Activated naive CD8-positive, alpha-beta T cell treated with anti-CD3 and anti-CD28 coated beads, Interleukin-2, amount 10 ng/mL, durations not matched to agents 7 days and 5 days (primary cell): ENCODE measurements at regions not wholly inside any gene's neighbourhood (a gene's known extent, or its start where the extent isn't known, plus 50 kb on each side); places are given as distances from the start of the nearest gene placed in this dataset.

Experiments
- ATAC-seq: fragments of 150-1000 bp; cut with Tn5 transposase; one replicate; pipeline ENCODE4 v1.10.0; 2021; ENCODE audit warnings: low read depth, moderate library complexity
- POLR2A ChIA-PET: fragments of 350-600 bp; sonication (Branson Sonifier 250); formaldehyde crosslinking; loops from one replicate; lab custom pipeline; 2021; ENCODE audit warnings: antibody characterized with exemption; lab: Charles Lee
- DNase-seq: peaks from one replicate; pipeline ENCODE4 v3.0.0; 2021
- H3K27ac Mint-ChIP-seq: one replicate; pipeline ENCODE4 v1.8.0; 2022; ENCODE audit warnings: mild to moderate bottlenecking, mixed read lengths
- H3K27me3 Mint-ChIP-seq: one replicate; pipeline ENCODE4 v1.8.0; 2022; ENCODE audit warnings: mild to moderate bottlenecking, moderate library complexity, mixed read lengths
- H3K36me3 Mint-ChIP-seq: one replicate; pipeline ENCODE4 v1.8.0; 2021; ENCODE audit warnings: mild to moderate bottlenecking, mixed read lengths
- H3K4me1 Mint-ChIP-seq: one replicate; pipeline ENCODE4 v1.8.0; 2021; ENCODE audit warnings: mixed read lengths
- H3K4me3 Mint-ChIP-seq: one replicate; pipeline ENCODE4 v1.8.0; 2022; ENCODE audit warnings: mild to moderate bottlenecking, moderate library complexity, mixed read lengths
- H3K9me3 Mint-ChIP-seq: one replicate; pipeline ENCODE4 v1.8.0; 2021; ENCODE audit warnings: mixed read lengths

DNA sequence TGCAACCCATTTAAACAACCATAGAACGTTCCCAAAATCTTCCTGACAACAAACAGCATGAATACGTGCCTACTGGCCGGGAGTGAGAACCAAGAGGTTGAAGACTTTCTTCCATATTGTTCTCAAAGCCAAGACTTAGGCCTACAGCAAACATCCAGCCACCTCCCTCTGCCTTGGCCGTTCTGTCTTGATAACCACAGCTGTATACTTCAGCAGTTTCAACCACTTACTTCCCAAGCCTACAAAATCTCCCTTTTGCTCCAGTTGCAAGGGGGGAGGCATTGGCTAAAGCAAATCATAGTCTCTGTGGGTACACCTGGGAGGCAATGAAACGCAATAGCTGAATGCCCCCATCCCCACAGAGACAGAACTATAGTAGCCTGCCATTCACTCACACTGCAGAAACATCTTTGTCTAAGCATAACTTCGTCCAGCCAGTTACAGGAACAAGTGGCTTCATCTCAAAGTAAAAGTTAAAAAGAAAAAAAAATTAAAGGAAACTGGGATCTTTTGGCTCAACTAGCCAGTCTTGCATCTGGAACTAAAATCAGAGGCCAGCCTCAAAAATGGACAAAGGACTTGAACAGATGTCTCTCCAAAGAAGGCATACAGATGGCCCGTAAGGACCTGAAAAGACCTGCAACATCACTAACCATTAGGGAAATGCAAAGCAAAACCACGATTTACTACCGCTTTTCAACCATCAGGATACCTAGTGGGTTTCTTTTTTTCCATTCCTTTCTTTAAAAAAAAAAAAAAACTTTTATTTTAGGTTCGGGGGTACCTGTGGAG lies 186.0 kb downstream of the PSMG1 start:
- H3K36me3 Mint-ChIP-seq, result no peaks in the 10 kb centered on the region
- no peaks in the 10 kb centered on the region for H3K9me3 Mint-ChIP-seq
- POLR2A ChIA-PET, result no interaction called here
- H3K4me3 Mint-ChIP-seq, result no peak overlapping the region
- ATAC-seq (no peak), DNase-seq (no peak)
- H3K27me3 Mint-ChIP-seq, result peaks cover 6% of the 10 kb centered on the region
- H3K27ac Mint-ChIP-seq, result no peak overlapping the region
- peaks cover 10% of the 10 kb centered on the region for H3K4me1 Mint-ChIP-seq

- Mint-ChIP-seq H3K9me3 (no peaks in the 10 kb centered on the region), H3K27me3 (peaks cover 6% of the 10 kb centered on the region), H3K36me3 (no peaks in the 10 kb centered on the region), H3K4me3 (no peak overlapping the region), H3K4me1 (peaks cover 10% of the 10 kb centered on the region), H3K27ac (no peak overlapping the region)
- no peak for DNase-seq
- ATAC-seq, result no peak
- POLR2A ChIA-PET, result no interaction called here
Measured at GRCh38 chr21:38996355-38996754, 186.9 kb downstream of the PSMG1 start.

DNA sequence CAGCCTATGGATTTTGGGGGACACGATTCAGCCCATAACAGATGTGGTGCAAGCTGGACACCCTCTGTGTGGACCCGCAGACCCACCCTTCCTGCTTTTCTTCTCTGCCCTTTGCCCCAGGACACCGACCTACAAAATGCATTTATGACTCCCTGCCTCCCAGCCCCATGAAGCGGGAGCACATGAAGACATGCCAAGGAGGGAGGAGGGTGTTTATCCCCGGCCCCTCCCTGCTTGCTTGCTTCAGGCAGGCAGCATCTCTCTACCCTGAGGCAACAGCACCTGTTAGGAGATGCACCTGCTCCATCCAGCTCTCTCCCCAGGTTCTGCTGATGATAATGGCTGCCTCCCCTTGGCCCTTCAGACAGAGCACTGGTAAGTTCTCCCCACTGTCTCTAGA lies 187.5 kb downstream of the PSMG1 start:
- peaks cover 6% of the 10 kb centered on the region for H3K27me3 Mint-ChIP-seq
- ATAC-seq, result no peak
- no peaks in the 10 kb centered on the region for H3K9me3 Mint-ChIP-seq
- no peak overlapping the region for H3K27ac Mint-ChIP-seq
- H3K4me3 Mint-ChIP-seq, result no peak overlapping the region
- no peak for DNase-seq
- H3K4me1 Mint-ChIP-seq, result peaks cover 10% of the 10 kb centered on the region
- H3K36me3 Mint-ChIP-seq, result no peaks in the 10 kb centered on the region
- POLR2A ChIA-PET, result no interaction called here

DNA sequence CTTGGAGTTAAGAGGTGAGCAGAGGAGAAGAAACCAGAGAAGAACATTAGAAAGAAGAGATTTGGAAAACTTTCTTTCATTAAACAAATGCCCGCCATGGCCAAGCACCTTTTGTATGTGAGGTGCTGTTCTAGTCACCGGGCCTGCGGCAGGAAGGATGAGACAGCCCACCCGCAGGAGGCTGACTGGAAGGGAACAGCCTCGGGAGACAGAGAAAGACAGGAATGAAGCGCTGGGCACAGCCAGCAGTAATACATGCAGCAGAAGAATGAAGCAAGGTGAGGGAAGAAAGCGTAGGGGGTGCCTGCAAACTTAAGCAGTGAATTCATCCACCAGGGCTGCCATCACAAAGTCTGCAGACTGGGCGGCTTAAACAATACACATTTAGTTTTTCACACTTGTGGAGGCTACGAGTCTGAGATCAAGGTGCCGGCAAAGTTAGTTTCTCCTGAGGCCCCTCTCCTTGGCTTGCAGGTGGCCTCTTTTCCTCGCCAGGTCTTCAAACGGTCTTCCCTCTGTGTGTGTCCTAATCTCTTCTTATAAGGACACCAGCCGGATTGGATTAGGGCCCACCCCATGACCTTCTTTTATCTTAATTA lies 188.1 kb downstream of the PSMG1 start:
- DNase-seq (no peak), ATAC-seq (no peak)
- H3K4me3 Mint-ChIP-seq, result no peak overlapping the region
- H3K36me3 Mint-ChIP-seq, result no peaks in the 10 kb centered on the region
- H3K27ac Mint-ChIP-seq, result no peak overlapping the region
- POLR2A ChIA-PET, result no interaction called here
- peaks cover 9% of the 10 kb centered on the region for H3K27me3 Mint-ChIP-seq
- H3K9me3 Mint-ChIP-seq, result no peaks in the 10 kb centered on the region
- H3K4me1 Mint-ChIP-seq, result peaks cover 8% of the 10 kb centered on the region

DNA sequence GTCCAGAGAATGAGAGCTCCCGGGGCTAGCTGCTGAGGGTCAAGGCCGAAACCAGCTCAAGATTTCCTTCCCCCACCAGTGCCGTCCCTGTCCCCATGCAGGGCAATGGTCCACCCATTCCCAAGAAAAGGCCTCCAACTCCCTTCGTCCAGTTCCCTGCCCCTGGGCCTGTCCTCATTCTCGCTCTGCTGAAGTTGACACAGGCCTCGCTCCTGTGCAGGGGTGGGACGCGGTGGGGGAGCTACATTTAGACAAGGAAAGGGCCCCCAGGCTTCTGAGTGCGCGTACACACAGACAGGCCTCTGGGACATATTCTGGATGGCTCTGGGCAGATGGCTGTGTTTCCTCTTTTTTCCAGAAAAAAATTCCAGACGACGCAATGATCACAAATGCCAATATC lies 188.3 kb downstream of the ETS2 start:
- POLR2A ChIA-PET, result no interaction called here
- peaks cover 17% of the 10 kb centered on the region for H3K27me3 Mint-ChIP-seq
- no peak overlapping the region for H3K27ac Mint-ChIP-seq
- H3K36me3 Mint-ChIP-seq, result no peaks in the 10 kb centered on the region
- H3K9me3 Mint-ChIP-seq, result no peaks in the 10 kb centered on the region
- DNase-seq (no peak), ATAC-seq (no peak)
- no peak overlapping the region for H3K4me3 Mint-ChIP-seq
- peaks cover 9% of the 10 kb centered on the region for H3K4me1 Mint-ChIP-seq

GRCh38 chr21:38993561-38993960 lies 187.8 kb downstream of the ETS2 start:
- H3K4me3 Mint-ChIP-seq, result no peak overlapping the region
- no peaks in the 10 kb centered on the region for H3K9me3 Mint-ChIP-seq
- H3K27me3 Mint-ChIP-seq, result peaks cover 21% of the 10 kb centered on the region
- POLR2A ChIA-PET, result no interaction called here
- DNase-seq (no peak), ATAC-seq (no peak)
- no peaks in the 10 kb centered on the region for H3K36me3 Mint-ChIP-seq
- H3K27ac Mint-ChIP-seq, result no peak overlapping the region
- H3K4me1 Mint-ChIP-seq, result peaks cover 11% of the 10 kb centered on the region

DNA sequence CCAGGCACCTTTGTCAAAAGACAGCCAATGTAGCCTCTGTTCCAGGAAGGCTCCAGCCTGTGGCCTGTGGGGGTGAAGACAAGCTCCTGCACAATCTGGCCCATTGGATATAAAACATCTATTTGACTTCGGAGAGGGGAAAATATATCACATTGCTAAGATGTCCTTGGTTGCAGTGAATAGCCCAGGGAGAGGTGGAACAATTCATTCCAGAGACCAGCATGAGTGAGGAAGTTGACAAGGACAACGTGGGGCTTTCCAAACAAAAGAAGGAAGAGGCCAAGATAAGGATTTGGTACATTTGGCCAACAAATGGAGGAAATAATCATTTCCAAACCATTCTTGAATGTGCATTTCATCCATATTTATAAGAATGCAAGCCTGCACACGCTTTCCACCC lies 187.0 kb downstream of the ETS2 start:
- no peaks in the 10 kb centered on the region for H3K36me3 Mint-ChIP-seq

GRCh38 chr21:38990424-38990794 lies 184.7 kb downstream of the ETS2 start:
- Mint-ChIP-seq H3K27ac (no peak overlapping the region), H3K36me3 (no peaks in the 10 kb centered on the region), H3K4me1 (peaks cover 17% of the 10 kb centered on the region), H3K27me3 (peaks cover 31% of the 10 kb centered on the region), H3K4me3 (no peak overlapping the region), H3K9me3 (no peaks in the 10 kb centered on the region)
- ATAC-seq, result no peak
- DNase-seq, result no peak
- POLR2A ChIA-PET, result no interaction called here

More for the DNA sequence above, 187.0 kb downstream of the ETS2 start:
- ATAC-seq (no peak), DNase-seq (no peak)
- Mint-ChIP-seq H3K4me1 (peaks cover 10% of the 10 kb centered on the region), H3K27ac (no peak overlapping the region), H3K27me3 (peaks cover 26% of the 10 kb centered on the region), H3K4me3 (no peak overlapping the region), H3K9me3 (no peaks in the 10 kb centered on the region)
- POLR2A ChIA-PET, result no interaction called here

DNA sequence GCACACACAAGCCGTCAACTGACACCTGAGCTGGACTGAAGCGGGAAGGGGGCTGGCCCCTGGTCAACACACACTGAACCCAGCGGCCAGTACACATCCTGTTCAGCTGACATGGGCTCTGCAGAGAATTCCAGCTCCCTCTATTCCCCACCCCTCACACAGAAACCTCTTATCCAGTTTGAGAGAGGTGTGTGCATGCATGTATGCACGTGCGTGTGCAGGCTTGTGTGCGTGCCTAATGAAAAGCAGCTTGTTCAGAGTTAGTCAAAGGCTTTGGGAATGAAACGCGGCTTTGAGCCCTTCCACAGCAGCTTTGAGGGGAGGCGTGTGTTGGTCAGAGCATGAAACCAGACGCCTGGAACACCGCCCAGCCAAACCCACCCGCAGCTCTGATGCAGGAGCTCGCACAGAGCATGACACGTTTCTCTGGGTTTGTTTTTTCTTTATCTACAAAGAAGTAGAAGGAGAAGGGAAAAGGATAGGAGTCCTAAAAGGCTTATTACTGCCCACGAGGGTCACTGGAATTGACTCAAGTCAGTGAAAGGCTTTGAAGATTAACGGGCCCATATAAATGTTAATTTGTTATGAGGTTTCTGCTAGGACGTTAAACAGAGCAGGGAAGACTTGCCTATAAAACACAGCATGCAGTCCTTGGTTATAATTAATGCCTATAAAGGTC lies 184.2 kb downstream of the ETS2 start:
- H3K27me3 Mint-ChIP-seq, result peaks cover 28% of the 10 kb centered on the region
- H3K4me1 Mint-ChIP-seq, result peaks cover 22% of the 10 kb centered on the region
- H3K36me3 Mint-ChIP-seq, result no peaks in the 10 kb centered on the region
- no peak for DNase-seq
- POLR2A ChIA-PET, result no interaction called here
- no peak overlapping the region for H3K4me3 Mint-ChIP-seq
- H3K9me3 Mint-ChIP-seq, result no peaks in the 10 kb centered on the region
- no peak overlapping the region for H3K27ac Mint-ChIP-seq
- no peak for ATAC-seq

GRCh38 chr21:38989379-38989744 lies 183.6 kb downstream of the ETS2 start:
- POLR2A ChIA-PET, result no interaction called here
- H3K27me3 Mint-ChIP-seq, result peaks cover 28% of the 10 kb centered on the region

DNA sequence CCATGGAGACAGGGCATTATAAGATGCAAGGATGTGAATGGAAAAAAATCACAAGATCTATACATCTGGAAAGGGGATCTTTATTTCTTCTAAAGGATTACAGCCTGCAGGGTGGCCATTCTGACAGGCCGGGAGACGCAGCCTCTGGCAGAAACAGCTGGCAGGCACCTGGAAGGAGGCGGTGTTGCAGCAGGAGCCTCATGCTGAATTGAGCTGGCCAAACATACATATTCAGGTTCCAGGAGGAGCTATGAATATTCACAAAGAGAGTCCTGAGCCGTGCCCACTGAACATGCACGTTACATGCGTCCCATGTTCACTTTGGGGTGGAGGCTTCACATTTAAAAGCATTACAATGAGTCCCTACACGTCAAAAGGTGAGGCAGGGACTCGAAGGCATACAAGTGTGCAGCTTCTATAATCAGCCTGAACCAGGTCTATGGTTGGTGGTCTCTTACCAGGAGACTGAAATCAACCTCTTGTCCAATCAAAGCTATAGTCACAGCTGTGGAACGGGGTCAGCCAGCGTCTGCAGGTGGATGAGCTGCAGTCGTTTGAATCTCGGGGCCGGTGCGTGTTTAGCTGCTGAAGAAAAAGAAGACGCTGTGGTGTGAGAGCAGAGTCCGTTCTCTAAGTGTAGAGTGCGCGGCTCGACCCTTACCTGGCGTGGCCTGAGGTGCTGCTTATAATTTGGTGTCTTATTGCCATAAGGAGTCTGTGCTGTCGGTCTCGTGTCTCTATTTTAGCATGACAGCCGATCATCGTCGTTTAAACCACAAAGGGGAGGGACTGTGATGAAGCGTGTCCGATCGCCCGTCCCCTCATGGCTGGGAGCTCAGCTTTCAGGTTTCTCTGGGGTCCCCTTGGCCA lies 183.0 kb downstream of the ETS2 start:
- POLR2A ChIA-PET, result no interaction called here
- Mint-ChIP-seq H3K27ac (no peak overlapping the region), H3K4me1 (peaks cover 33% of the 10 kb centered on the region)

More at GRCh38 chr21:38989379-38989744, 183.6 kb downstream of the ETS2 start:
- no peaks in the 10 kb centered on the region for H3K9me3 Mint-ChIP-seq
- DNase-seq (no peak), ATAC-seq (no peak)
- no peak overlapping the region for H3K27ac Mint-ChIP-seq
- H3K4me1 Mint-ChIP-seq, result peaks cover 27% of the 10 kb centered on the region
- H3K36me3 Mint-ChIP-seq, result no peaks in the 10 kb centered on the region
- H3K4me3 Mint-ChIP-seq, result no peak overlapping the region

DNA sequence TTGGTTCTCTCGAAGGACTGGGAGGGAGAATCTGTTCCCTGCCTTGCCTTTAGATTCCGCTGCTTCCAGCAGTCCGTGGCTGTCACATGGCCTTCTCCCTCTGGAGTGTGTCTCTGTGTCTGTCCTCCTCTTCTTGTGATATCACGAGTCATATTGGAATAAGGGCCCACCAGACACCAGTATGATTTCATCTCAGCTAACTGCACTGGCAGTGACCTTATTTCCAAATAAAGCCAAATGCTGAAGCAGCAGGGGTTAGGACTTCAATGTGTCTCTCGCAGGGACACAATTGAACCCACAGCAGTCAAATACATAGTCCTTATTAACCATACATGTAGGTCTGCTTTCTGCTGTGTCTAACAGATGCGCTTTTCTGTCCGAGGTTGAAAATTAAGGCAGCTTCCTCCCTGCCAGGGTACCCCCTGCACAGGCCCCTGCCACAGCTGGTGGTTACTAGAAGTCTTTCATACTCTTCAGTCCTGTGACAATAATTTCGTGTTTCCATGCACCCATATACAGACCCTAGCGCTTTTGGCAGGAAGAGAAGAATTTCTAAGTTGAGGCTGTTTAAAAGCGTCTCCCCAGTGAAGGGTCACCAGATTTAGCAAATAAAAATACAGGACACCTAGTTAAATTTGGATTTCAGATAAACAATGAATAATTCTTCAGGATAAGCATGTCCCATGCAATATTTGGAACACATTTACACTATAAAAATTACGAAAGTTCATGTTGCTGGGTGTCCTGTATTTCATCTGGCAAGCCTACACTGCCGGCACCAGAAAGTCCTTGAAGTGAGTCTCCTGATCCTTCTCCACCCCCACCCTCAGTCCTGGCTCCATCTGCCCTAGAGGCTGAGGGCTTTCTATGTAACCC lies 182.1 kb downstream of the ETS2 start:
- Mint-ChIP-seq H3K36me3 (peaks cover 5% of the 10 kb centered on the region), H3K4me1 (peaks cover 33% of the 10 kb centered on the region), H3K4me3 (no peak overlapping the region), H3K9me3 (no peaks in the 10 kb centered on the region), H3K27me3 (peaks cover 28% of the 10 kb centered on the region), H3K27ac (no peak overlapping the region)
- DNase-seq (no peak), ATAC-seq (no peak)
- POLR2A ChIA-PET, result no interaction called here

More for the DNA sequence above, 183.0 kb downstream of the ETS2 start:
- peaks cover under 1% of the 10 kb centered on the region for H3K36me3 Mint-ChIP-seq
- peaks cover 28% of the 10 kb centered on the region for H3K27me3 Mint-ChIP-seq
- no peak for DNase-seq
- no peak for ATAC-seq
- H3K9me3 Mint-ChIP-seq, result no peaks in the 10 kb centered on the region
- H3K4me3 Mint-ChIP-seq, result no peak overlapping the region
